ENCODE measurements at regions not wholly inside any gene's neighbourhood (a gene's known extent, or its start where the extent isn't known, plus 50 kb on each side); places are given as distances from the start of the nearest gene placed in this dataset.

GRCh38 chr4:11597506-11597905 is 168.8 kb upstream of the HS3ST1 start:
- TF ChIP-seq CTCF (IDR thresholded peaks at IDR 0.05) = no peak
- no peak for TF ChIP-seq EZH2 (IDR thresholded peaks at IDR 0.05; ENCODE audit: borderline replicate concordance, insufficient read depth, low read depth, low read length, poor library complexity, severe bottlenecking)
- Histone ChIP-seq H3K4me1 (ENCODE audit: control insufficient read depth in 2 of 2, insufficient read depth in 2 of 2, low read length in 2 of 2) (no peaks in the 10 kb centered on the region), H3K9ac (ENCODE audit: low read length) (no peak overlapping the region), H3K4me2 (replicated peaks; ENCODE audit: low read depth, low read length, poor library complexity, severe bottlenecking) (no peak overlapping the region), H2AFZ (ENCODE audit: insufficient read depth, low read depth, low read length, poor library complexity, severe bottlenecking) (no peak overlapping the region), H3K27ac (ENCODE audit: low read length in 2 of 2) (no peak overlapping the region), H3K79me2 (ENCODE audit: control insufficient read depth, insufficient read depth, low read length) (no peaks in the 10 kb centered on the region), H3K36me3 (replicated peaks in 1 of 2; ENCODE audit: control extremely low read depth in 1 of 2, control insufficient read depth in 1 of 2, extremely low read depth in 1 of 2, insufficient read depth in 2 of 2, low read length in 1 of 2) (no peaks in the 10 kb centered on the region), H3K9me3 (ENCODE audit: control extremely low read depth in 1 of 3, control insufficient read depth in 2 of 3, insufficient read depth in 1 of 3, low read length in 2 of 3) (no peaks in the 10 kb centered on the region), H3K27me3 (replicated peaks in 1 of 4; ENCODE audit: control extremely low read depth in 1 of 4, control insufficient read depth in 3 of 4, insufficient read depth in 4 of 4, low read length in 3 of 4) (no peaks in the 10 kb centered on the region), H4K20me1 (ENCODE audit: control insufficient read depth, insufficient read depth, low read length, poor library complexity, severe bottlenecking) (no peaks in the 10 kb centered on the region), H3K4me3 (ENCODE audit: control extremely low read depth in 1 of 5, extremely low read depth in 1 of 5, insufficient read depth in 1 of 5, low read depth in 2 of 5, low read length in 4 of 5) (no peak overlapping the region)
- Mint-ChIP-seq H3K4me3 (no peak overlapping the region), H3K9me3 (ENCODE audit: insufficient read depth) (no peaks in the 10 kb centered on the region), H3K27ac (no peak overlapping the region), H3K27me3 (no peaks in the 10 kb centered on the region), H3K4me1 (peaks cover 6% of the 10 kb centered on the region)
- ChIA-PET POLR2A (no interaction called here), CTCF (no interaction called here)
- ATAC-seq (ENCODE audit: low read depth) = no peak
- no CpG with 5 or more reads among the region's 4 CpGs for WGBS (ENCODE audit: insufficient coverage)
- DNase-seq = no peak
- intact Hi-C loops (cut with micrococcal nuclease) = no loop called here

DNA sequence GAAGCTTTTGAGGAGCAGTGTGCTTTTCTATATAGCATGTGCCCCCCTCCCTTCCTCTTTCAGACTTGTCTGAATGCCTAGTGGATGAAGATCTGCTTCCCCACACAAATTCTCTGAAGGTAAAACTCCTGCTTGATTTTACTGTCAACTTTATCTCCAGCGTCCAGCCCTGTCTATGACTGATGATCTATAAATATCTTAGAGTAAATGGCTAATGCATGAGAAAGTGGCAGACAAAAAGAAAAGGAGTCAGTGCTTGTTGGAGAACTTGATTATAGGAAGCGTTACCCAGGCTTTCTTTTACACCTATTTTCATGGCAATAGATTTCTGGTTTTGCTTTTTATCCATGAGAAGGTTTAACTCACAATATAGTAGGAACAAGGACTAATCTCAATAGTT is 168.3 kb upstream of the HS3ST1 start:
- Histone ChIP-seq H3K4me3 (ENCODE audit: control extremely low read depth in 1 of 5, extremely low read depth in 1 of 5, insufficient read depth in 1 of 5, low read depth in 2 of 5, low read length in 4 of 5) (no peak overlapping the region), H3K9ac (ENCODE audit: low read length) (no peak overlapping the region), H3K27ac (ENCODE audit: low read length in 2 of 2) (no peak overlapping the region), H3K79me2 (ENCODE audit: control insufficient read depth, insufficient read depth, low read length) (no peaks in the 10 kb centered on the region), H3K36me3 (replicated peaks in 1 of 2; ENCODE audit: control extremely low read depth in 1 of 2, control insufficient read depth in 1 of 2, extremely low read depth in 1 of 2, insufficient read depth in 2 of 2, low read length in 1 of 2) (no peaks in the 10 kb centered on the region), H3K27me3 (replicated peaks in 1 of 4; ENCODE audit: control extremely low read depth in 1 of 4, control insufficient read depth in 3 of 4, insufficient read depth in 4 of 4, low read length in 3 of 4) (no peaks in the 10 kb centered on the region), H4K20me1 (ENCODE audit: control insufficient read depth, insufficient read depth, low read length, poor library complexity, severe bottlenecking) (no peaks in the 10 kb centered on the region), H2AFZ (ENCODE audit: insufficient read depth, low read depth, low read length, poor library complexity, severe bottlenecking) (no peak overlapping the region), H3K9me3 (ENCODE audit: control extremely low read depth in 1 of 3, control insufficient read depth in 2 of 3, insufficient read depth in 1 of 3, low read length in 2 of 3) (no peaks in the 10 kb centered on the region), H3K4me1 (ENCODE audit: control insufficient read depth in 2 of 2, insufficient read depth in 2 of 2, low read length in 2 of 2) (no peaks in the 10 kb centered on the region), H3K4me2 (replicated peaks; ENCODE audit: low read depth, low read length, poor library complexity, severe bottlenecking) (no peak overlapping the region)
- intact Hi-C loops (cut with micrococcal nuclease) = no loop called here
- Mint-ChIP-seq H3K4me3 (no peak overlapping the region), H3K9me3 (ENCODE audit: insufficient read depth) (no peaks in the 10 kb centered on the region), H3K27ac (no peak overlapping the region), H3K27me3 (no peaks in the 10 kb centered on the region), H3K4me1 (peaks cover 6% of the 10 kb centered on the region)
- no peak for ATAC-seq (ENCODE audit: low read depth)
- ChIA-PET POLR2A (no interaction called here), CTCF (no interaction called here)
- TF ChIP-seq CTCF (IDR thresholded peaks at IDR 0.05) (no peak), EZH2 (IDR thresholded peaks at IDR 0.05; ENCODE audit: borderline replicate concordance, insufficient read depth, low read depth, low read length, poor library complexity, severe bottlenecking) (no peak)
- no CpG with 5 or more reads among the region's 2 CpGs for whole genome bisulfite sequencing (ENCODE audit: insufficient coverage)
- no peak for DNase-seq

Measured in B cell (primary cell).